GM19035 (cell line): ENCODE measurements at regions not wholly inside any gene's neighbourhood (a gene's known extent, or its start where the extent isn't known, plus 50 kb on each side); places are given as distances from the start of the nearest gene placed in this dataset.

Source experiments
- ATAC-seq: cut with Tn5 transposase; IDR thresholded peaks from one replicate; pipeline ENCODE4 v1.9.1; 2021; ENCODE audit not compliant: unreplicated experiment

DNA sequence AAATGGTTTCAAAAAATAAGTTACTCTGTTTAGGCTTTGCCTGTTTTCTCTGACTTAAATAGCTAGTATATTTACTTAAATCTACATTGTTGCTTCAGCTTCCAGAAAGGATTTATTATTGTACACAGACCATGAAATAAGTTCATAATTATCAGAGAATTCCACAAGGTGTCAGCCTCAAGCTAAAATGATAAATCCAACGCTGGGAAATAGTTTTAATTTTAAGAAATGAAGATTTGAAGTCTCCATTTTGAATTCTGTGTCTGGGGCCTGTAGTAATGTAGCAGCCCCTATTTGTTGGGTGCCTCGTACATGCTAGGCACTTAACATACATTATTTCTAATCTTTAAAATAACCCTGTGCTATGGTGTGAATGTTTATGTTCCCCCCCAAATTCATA is 92.6 kb upstream of the KCNMB2 start:
- ATAC-seq, result no peak

DNA sequence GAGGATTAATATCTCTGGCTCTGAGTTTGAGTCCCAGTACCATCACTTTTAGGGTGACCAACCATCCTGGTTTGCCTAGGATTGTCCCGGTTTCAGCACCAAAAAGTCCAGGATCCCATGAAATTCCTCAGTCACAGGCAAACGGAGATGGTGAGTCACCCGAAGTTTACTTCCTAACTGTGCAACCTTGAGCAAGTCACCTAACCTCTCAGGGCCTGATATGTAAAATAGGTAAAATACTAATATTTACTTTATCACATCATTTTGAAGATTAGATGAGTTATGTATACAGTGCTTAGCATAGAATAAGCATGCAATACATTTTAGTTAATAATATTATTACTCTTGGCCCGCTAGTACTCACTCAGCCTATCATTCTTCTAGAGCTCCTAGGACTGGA is 91.1 kb upstream of the KCNMB2 start:
- no peak for ATAC-seq

DNA sequence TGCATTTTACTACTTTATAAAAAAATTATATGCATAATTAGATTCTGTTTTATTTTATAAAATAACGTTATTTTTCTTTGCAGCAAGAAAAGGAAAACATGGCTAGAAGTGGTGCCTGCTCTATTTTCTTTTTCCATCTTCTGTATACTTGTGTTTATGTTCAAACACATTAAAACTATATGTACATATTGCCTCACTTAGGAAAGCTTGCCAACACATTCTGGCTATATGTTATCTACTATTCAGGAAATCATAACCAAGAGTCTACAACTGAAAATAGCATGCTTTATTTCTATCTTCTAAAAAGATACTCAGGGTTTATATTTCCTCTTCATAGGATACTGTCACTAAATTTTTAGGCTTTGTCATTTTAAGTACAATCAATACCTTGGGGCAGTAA is 90.2 kb upstream of the KCNMB2 start:
- no peak for ATAC-seq

DNA sequence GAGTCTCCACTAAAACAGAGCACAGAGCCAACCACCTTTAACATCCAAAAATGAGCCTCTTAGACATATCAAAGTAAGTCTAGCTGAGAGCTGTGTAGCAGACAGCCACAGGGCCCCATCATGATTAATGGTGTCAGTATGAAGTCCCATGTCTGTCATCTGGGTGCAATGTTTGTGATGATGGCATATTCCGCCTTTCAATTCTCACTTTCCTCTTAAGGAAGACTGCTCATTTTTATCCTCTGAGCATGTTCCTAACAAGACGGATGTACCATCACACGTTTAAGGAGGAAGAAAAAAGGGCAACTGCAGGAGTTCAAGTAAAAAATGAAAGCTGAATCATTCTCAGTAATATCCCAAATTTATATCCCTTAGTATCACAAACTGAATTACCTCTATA is 85.8 kb upstream of the KCNMB2 start:
- no peak for ATAC-seq

DNA sequence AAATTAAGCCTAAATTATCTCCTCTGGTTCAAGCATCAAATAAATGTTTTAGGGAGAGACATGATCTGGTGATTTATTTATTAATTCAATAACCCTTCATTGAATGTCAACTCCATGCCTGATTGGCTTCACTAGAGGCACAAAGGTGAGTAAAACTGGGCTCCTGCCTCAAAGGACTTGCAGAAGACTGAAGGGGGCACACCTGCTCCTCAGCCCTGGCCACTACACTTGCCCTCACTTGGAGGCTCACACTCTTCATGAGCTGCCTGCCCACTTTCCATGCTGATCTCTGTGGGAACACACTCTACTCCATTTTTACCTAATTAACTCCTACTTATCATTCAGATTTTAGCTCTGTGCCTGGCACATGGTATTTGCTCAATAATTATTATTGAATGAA is 84.4 kb upstream of the KCNMB2 start:
- no peak for ATAC-seq

DNA sequence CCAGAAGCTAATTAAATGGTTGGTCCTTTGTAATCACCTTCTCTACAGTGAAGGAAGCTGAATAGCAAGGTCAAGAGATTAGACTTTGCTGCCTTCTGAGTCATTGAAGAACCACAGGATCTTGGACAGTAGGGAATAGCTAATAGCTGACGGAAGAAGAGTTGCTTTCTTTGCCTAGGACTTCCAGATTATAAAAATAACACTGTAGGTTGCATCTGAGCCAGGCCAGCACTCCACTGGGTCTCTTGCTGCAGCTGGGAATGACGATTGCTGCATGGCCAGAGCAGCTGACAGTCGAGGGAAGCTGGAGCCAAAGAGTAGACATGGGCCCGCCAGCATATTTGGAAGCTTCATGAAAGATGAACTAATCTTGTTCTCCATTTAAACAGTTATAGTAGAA is 81.5 kb upstream of the KCNMB2 start:
- no peak for ATAC-seq

DNA sequence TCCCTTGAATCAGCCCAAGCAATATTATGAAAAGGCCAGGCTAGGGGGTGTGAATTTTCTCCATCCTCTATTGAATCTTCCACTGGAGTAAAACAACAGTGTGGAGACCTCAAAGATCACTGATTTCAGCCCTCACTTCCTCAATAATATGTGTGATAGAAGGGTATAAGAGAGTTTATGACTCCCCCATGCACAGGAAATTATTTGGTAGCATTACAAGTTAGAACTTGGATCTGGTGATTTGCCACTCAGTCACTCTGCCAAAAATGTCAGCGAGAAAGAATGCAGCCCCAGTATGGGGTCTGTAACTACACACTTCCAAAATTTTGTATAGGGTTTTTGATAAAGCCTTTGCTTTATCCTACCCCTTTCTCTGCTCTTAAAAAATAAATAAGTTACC is 81.0 kb upstream of the KCNMB2 start:
- no peak for ATAC-seq

DNA sequence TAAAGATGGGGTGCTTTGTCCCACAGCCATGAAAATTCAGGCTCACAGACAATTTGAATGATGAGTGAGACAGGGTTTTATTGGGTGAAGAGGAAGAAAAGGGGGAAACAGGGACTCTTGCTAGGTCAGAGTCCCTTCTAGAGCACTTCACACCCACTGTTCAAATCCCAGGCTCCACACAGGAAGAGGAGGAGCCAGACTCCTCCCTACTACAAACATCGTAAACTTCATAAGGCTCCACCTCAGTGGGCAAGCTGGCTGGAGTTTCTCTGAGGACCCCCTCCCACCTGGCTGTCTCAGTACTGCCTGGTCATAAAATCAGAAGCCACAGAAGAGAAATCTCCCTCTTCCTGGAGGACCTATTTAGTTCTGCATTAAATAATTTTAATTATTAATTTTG is 80.3 kb upstream of the KCNMB2 start:
- no peak for ATAC-seq

DNA sequence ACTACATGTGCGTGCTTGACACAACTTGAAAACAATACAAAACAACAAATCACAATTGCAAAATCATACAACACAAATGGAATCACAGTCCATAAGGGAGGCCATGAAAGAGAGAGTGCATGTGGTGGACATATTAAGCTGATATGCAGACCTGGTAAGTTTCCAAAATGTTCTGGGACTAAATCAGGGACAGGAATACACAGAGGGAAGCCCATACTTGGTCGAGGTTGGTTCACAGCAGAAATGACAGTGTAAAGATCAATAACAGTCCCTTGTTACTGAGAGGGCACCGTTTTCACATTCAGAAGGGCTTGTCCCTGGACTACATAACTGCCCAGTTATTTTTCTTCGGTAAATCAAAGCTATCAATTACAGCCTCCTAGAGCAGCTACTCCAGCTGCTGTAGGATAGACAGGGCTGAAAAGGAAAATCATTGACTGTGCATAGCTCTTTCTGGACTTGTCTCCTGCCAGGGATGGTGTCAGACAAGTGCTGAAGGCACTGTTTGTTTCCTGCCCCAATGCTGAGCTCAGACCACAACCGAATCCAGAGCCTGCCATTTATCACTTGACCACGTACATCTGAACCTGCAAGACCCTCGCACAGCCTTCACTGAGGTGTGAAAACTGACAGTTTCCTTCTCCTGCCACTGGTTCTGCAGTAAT is 79.5 kb upstream of the KCNMB2 start:
- ATAC-seq, result no peak

DNA sequence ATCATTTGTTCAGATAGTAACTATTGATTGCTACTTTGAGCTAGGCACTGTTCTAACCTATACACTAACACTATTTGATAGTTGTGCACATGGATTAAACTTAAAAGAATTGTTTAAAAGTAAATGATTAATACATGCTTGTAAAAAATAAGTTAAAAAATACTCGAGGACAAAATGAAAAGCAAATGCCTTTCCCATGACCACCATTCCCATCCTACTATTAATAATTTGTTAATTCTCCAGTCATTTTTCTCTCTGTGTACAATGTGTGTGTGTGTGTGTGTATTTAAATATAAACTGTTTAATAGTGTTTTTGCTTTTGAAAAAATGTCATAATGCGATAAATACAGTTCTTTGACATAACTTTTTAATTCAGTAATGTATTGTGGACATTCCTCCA is 78.7 kb upstream of the KCNMB2 start:
- ATAC-seq, result no peak

DNA sequence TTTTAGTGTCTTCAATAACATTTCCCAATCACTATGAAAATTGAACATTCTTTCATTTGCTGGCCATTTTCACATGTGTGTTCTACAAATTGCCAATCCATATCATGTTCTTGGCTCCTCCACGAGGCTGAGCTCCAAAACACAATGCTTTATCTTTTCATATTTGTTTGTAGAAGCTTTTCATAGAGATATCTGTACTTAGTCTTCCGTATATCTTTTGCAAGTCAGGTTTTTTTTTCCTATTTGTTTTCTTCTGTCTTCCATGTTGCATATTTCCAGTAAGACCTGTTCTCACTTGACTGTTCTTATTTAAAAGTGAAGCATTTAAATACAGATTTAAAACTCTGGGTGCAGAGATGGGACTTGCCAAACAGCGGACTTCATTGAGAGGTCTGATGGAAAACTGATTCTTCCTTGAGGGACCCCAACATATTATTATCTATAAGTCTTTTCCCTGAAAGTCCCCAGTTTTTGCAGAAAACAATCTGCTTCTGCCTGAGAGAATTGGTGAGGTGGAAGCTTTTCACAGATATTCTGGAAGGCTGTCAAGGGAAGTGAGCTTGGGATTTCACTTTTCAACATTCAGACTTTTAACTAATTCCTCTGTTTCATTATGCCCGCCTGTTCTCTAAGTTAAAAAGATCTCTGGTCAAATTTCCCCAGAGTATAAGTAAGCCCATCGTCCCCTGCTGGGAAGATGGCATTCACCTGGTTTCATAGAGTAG is 77.8 kb upstream of the KCNMB2 start:
- ATAC-seq, result no peak

DNA sequence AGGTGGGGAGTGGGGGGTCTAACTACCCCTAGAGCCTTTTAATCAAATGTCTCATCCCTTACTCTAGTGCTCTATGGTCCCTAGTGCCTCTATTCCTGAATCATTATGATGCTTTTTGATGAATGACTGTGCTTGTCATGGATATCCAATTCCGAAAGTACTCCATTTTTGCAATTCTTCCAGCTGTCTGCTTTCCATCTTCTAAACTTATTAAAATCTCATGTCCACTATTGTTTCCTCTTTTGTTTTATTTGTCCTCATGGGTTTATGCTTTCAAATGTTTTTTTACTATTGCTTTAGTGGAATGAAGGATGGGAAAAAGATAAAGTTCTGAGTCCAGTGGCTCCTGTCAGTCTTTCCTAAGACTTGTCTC is 77.2 kb upstream of the KCNMB2 start:
- ATAC-seq, result no peak

DNA sequence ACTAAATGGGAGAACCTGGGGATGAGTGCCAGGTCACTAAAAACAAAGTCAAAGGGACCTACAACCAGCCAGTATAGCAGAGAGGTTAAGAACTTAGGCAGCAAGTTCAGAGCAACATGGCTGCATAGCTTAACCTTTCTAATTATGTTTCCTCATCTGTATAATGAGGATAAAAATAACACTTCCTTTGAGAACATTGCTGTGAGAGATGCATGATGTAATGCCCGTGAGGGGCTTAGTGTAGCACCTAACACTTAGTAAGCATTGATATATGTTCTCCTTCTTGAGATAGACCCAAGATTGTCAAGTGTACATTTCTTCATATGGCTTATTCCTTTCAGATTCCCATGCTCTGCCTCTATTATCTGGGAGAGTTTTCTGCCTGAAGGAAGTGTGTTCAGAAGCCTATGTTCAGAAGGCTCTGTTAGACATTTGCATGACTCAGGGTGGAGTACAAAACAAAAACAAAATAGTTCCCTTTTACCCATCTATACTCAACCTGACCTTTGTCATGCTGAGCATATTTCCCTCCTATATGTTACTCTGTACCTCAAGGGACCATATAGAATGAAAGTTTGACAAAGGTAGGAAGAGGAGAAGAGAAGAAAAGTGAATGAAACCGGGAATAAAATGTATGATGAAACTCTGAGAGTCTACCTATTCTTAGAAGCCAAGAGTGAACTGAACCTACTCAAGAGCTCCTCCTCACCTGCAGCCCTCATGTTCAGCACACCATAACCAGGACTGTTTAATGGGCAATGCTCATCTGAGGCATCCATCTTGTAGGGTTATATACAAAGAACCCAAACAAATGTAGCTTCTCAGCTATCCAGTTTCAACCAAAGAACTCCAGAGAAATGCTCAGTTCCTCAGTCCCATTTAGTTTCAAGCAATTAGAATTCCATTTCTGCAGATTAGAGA is 70.7 kb upstream of the KCNMB2 start:
- peak; percentile 66 for ATAC-seq

DNA sequence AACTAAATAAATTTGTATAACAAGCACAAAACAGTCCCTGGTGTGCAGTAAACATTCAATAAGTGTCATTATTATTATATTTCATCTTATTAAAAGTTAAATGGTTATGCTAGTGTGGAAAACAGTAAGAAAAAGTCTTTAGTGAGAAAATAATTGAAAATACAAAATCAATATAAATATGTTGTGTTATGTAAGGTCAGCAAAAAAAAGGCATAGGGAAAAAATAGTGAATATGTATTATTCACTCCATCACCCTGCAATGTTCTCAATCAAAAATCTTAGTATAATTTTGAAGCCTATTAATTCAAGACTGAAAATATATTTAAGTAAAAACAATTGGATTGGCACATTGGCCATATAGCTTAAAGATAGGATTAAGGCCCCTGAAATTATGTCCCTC is 63.3 kb upstream of the KCNMB2 start:
- no peak for ATAC-seq

DNA sequence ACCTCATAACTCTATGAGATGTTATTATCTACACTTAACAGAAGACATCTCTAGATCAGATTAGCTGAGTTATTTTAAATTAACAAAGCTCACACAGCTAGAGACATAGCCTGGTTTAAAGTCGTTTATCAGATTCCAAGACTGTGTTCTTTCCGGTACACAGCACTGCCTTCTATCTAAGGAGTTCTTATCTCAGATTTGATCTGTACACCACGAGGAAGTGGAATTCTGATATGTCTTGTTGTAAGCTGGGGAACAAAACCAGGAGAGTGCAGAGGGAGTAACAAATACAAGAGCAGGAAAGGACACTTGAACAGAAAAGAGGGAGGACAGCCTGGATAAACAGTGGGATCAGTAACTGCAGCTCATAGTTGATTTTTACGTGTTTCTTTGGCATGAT is 61.7 kb upstream of the KCNMB2 start:
- no peak for ATAC-seq

DNA sequence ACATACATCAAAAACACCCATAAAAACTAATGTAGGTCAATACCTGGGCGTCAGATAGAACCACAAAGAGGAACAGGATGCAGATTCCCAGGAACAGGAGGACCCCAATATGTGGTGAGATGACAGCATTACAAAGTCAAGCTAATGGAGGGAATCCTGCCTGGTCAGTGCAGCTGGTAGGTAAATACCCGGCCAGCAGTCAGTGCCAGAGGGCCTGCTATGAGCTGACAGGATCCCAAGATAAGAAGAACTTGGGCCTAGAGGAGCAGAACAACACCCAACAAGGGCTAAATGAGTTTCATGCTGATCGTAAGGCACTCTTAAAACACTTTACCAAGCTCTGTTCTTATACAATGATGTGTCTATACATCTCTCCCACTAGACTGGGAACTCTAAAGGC is 61.2 kb upstream of the KCNMB2 start:
- ATAC-seq, result no peak

DNA sequence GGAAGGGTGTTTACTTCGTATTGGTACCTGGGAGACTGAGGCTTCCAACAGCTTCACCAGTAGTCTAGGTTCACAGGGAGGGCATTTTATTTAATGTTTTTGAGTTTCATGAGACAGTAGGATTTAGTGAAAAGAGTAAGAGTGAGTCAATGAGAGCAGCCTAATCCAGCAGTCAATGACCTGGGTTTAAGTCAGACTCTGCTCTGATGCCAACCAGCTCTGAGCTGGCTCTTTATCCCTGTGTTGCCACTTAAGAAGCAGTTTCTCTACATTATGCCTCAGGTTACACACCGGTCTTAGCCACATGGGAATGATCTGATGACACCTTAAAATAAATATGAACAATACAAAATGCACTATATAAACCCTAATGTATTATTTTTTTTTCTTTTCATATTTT is 59.4 kb upstream of the KCNMB2 start:
- no peak for ATAC-seq

DNA sequence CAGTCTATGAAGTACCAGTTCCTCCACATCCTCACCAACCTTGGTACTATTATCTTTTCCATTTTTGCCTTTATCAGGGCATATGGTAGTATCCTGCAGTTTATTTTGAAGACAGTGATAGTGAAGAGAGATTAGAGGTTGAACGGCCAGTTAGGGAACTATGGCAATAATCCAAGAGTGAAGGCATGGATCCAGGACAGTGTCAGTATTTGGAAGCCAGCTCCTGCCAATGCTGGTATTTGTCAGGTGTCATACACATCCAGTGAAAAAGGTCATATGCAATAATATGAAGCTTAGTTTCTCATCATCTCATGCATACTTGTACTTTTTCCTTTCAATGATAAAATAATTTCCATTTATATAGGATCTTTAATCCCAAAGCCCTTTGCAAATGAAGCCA is 56.8 kb upstream of the KCNMB2 start:
- ATAC-seq, result no peak

DNA sequence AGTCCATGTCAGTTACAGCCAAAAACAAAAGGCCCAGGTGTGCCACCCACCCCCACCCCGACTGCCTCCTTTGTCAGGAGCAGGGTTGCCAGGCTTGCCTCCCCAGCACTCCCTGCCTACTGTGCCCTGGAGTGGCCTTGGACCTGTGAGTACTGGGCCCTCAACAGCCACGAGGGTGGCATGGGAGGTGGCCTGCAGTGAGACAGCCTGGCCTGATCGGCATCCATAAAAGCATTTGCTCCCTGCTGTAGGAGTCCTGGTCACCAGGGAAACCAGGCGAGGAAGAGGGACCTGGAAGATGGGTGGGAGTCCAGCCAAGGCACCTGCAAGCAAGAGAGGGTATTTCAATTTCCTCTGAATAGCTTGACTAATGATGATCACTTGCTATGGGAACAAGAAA is 56.4 kb upstream of the KCNMB2 start:
- no peak for ATAC-seq

DNA sequence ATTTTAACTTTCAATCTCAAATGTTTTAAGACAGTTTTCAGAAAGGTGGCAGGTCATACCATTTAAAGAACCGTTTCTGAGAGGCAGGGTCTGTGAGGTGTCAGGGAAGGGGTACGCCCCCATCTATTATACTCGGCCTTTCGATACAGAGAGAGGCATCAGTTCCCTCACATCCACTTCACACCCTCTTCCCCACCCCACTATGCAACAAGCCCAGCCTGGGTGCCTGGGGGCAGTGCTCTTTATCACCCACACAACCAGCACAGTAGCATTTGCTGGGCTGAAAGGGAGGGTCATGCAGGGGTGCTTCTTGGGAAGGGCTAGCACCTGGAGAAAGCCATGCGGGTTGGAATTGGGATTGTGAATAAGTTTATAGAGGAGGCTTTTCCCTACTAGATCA is 56.0 kb upstream of the KCNMB2 start:
- ATAC-seq, result peak; percentile 17

DNA sequence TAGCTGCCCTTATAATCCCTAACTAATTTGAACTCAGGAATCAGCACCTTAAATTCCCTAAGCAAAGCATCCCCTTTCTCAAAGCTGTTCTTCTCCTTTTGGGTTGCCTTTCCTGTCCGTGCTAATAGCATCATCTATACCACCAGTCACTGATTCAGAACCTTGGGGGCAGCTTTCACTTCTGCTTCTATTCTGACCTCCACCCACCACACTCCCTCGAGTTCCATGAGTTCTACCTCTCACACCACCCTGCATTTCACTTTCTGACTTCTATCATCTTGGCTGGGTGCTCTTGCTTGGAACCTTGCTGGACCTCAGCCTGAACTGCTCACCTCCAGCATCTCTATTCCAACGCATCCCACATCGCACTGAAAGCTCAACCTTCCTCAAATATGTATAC is 55.4 kb upstream of the KCNMB2 start:
- peak; percentile 99 for ATAC-seq

DNA sequence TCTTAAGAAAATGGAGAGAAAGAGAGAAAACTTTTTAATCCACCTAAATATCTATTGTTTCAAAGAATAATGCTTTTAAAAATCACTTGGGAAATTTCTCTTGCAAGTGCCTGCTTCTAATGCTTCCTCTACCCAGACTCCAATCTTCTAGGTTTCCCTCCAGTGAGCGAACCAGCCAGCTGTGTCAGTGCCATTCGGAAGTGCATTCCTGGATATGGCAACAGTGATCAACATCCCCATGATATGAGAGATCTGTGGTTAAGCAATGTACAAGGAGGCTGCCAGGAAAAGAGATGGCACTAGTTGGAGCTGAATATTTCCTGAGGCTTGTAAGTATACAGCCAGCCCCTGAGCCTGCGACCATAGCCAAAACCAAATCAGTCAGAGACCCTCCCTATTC is 53.3 kb upstream of the KCNMB2 start:
- ATAC-seq, result no peak
